HCT116 (cell line): ENCODE measurements at regions not wholly inside any gene's neighbourhood (a gene's known extent, or its start where the extent isn't known, plus 50 kb on each side); places are given as distances from the start of the nearest gene placed in this dataset.

Source experiments
- ATAC-seq: fragments of 200-7000 bp; cut with Tn5 transposase; 2 replicates; pipeline ENCODE4 v1.9.1; 2020; ENCODE audit warnings: mild to moderate bottlenecking, moderate library complexity
- BruUV-seq: library from RNA; stranded (reverse); fragments of 400-500 nt; replicated peaks from 2 replicates; lab custom pipeline; 2021; lab: Mats Ljungman, UMichigan
- CTCF ChIA-PET: fragments of 300-600 bp; sonication (Branson Sonifier 250); formaldehyde crosslinking; loops from one replicate; lab custom pipeline; 2021; ENCODE audit warnings: antibody characterized with exemption; lab: Charles Lee
- POLR2A ChIA-PET: fragments of 300-600, 350-600 bp; sonication (Branson Sonifier 250); formaldehyde crosslinking; loops from one replicate; lab custom pipeline; 2021; ENCODE audit warnings: antibody characterized with exemption; lab: Charles Lee
- RAD21 ChIA-PET, 2 experiments: fragments of 300-600 bp; sonication (Branson Sonifier 250); formaldehyde crosslinking; loops; one replicate each; lab custom pipeline; 2023; ENCODE audit warnings: low total read pairs in 2 of 2; ENCODE audit not compliant: uncharacterized antibody in 2 of 2, unreplicated experiment in 2 of 2, low non-redundant PET in 1 of 2; lab: Charles Lee
- DNase-seq: peaks from one replicate; pipeline ENCODE4 v3.0.0-alpha.2; 2010; ENCODE audit warnings: low read depth, low spot score
- H2AFZ ChIP-seq: fragments of 200-600 bp; shearing (Covaris generic), sonication (generic); 2 replicates; pipeline ENCODE4 v1.6.1; 2017; ENCODE audit warnings: low read depth, mixed run types, mixed read lengths, antibody characterized with exemption, low read length; ENCODE audit not compliant: poor library complexity, severe bottlenecking
- H3K27ac ChIP-seq: 2 replicates; pipeline ENCODE4 v1.5.1; 2012; ENCODE audit warnings: low read depth, low read length
- H3K27me3 ChIP-seq: fragments of 200-600 bp; sonication (generic); 2 replicates; pipeline ENCODE4 v1.6.1; 2016; ENCODE audit warnings: mixed run types, low read length, mixed read lengths; ENCODE audit not compliant: insufficient read depth
- H3K36me3 ChIP-seq, 2 experiments: fragments of 200-500 bp in 1 of 2; fragments of 200-600 bp in 1 of 2; sonication (Bioruptor generic) in 1 of 2; sonication (generic) in 1 of 2; 2 replicates each; pipeline versions ENCODE4 v1.5.1 to v1.6.1; 2014 to 2016; ENCODE audit warnings: low read length in 2 of 2, inconsistent platforms in 1 of 2, mixed read lengths in 1 of 2, mixed run types in 1 of 2; ENCODE audit not compliant: insufficient read depth in 2 of 2, control insufficient read depth in 1 of 2
- H3K4me1 ChIP-seq, 2 experiments: fragments of 200-600 bp in 1 of 2; sonication (generic) in 1 of 2; 2 replicates each; pipeline versions ENCODE4 v1.5.1 to v1.6.1; 2012 to 2017; ENCODE audit warnings: low read length in 2 of 2, inconsistent platforms in 1 of 2, mild to moderate bottlenecking in 1 of 2, mixed read lengths in 1 of 2, mixed run types in 1 of 2, moderate library complexity in 1 of 2; ENCODE audit not compliant: insufficient read depth in 2 of 2, control insufficient read depth in 1 of 2
- H3K4me2 ChIP-seq: fragments of 200-600 bp; sonication (generic); 2 replicates; pipeline ENCODE4 v1.6.1; 2017; ENCODE audit warnings: mixed run types, low read length, mixed read lengths
- H3K4me3 ChIP-seq, 2 experiments: fragments of 200-600 bp in 1 of 2; sonication (generic) in 1 of 2; replicated peaks in 1 of 2; 2 replicates each; pipeline ENCODE4 v1.5.1; 2011 to 2016; ENCODE audit warnings: low read length in 2 of 2, control low read depth in 1 of 2, low read depth in 1 of 2, mild to moderate bottlenecking in 1 of 2, mixed read lengths in 1 of 2, mixed run types in 1 of 2
- H3K79me2 ChIP-seq: fragments of 200-600 bp; sonication (generic); 2 replicates; pipeline ENCODE4 v1.6.1; 2017; ENCODE audit warnings: mild to moderate bottlenecking, mixed run types, low read length, moderate library complexity, mixed read lengths; ENCODE audit not compliant: insufficient read depth
- H3K9ac ChIP-seq: fragments of 200-600 bp; sonication (generic); 2 replicates; pipeline ENCODE4 v1.6.1; 2016; ENCODE audit warnings: low read length, mixed read lengths
- H3K9me2 ChIP-seq: fragments of 200-600 bp; sonication (generic), shearing (Covaris generic); 2 replicates; pipeline ENCODE4 v1.6.1; 2017; ENCODE audit warnings: mixed run types, mild to moderate bottlenecking, moderate library complexity; ENCODE audit not compliant: insufficient read depth
- H3K9me3 ChIP-seq, 2 experiments: fragments of 200-500 bp in 1 of 2; fragments of 200-600 bp in 1 of 2; sonication (Bioruptor generic) in 1 of 2; sonication (generic) in 1 of 2; 2 replicates each; pipeline ENCODE4 v1.6.1; 2014 to 2017; ENCODE audit warnings: low read length in 2 of 2, mixed read lengths in 2 of 2, inconsistent platforms in 1 of 2, low read depth in 1 of 2, mild to moderate bottlenecking in 1 of 2, mixed run types in 1 of 2, moderate library complexity in 1 of 2; ENCODE audit not compliant: control insufficient read depth in 1 of 2, insufficient read depth in 1 of 2
- H4K20me1 ChIP-seq: fragments of 200-600 bp; sonication (generic), shearing (Covaris generic); 2 replicates; pipeline ENCODE4 v1.6.1; 2017; ENCODE audit warnings: mixed run types, mild to moderate bottlenecking, moderate library complexity; ENCODE audit not compliant: insufficient read depth
- CBX3 ChIP-seq: IDR thresholded peaks from 2 replicates; pipeline ENCODE4 v1.6.1; 2012; ENCODE audit warnings: low read depth
- CEBPB ChIP-seq: IDR thresholded peaks from 2 replicates; pipeline ENCODE4 v1.6.1; 2012; ENCODE audit warnings: low read depth
- EGR1 ChIP-seq: IDR thresholded peaks from 2 replicates; pipeline ENCODE4 v1.6.1; 2012; ENCODE audit warnings: low read depth
- ELF1 ChIP-seq: IDR thresholded peaks from 2 replicates; pipeline ENCODE4 v1.6.1; 2012; ENCODE audit warnings: low read depth, borderline replicate concordance
- EZH2 ChIP-seq: fragments of 200-600 bp; sonication (generic); IDR thresholded peaks from 2 replicates; pipeline ENCODE4 v1.6.1; 2017; ENCODE audit warnings: antibody characterized with exemption, mixed run types
- JUND ChIP-seq: IDR thresholded peaks from 2 replicates; pipeline ENCODE4 v1.6.1; 2012
- POLR2A ChIP-seq: IDR thresholded peaks from 2 replicates; pipeline ENCODE4 v1.7.0; 2011; ENCODE audit warnings: borderline replicate concordance; ENCODE audit not compliant: insufficient read depth, insufficient read length; ENCODE audit errors: extremely low read depth
- SRF ChIP-seq: IDR thresholded peaks from 2 replicates; pipeline ENCODE4 v1.6.1; 2012; ENCODE audit warnings: low read depth
- YY1 ChIP-seq: IDR thresholded peaks from 2 replicates; pipeline ENCODE4 v1.6.1; 2011; ENCODE audit warnings: low read length, low read depth, moderate library complexity, mild to moderate bottlenecking; ENCODE audit not compliant: insufficient replicate concordance; ENCODE audit errors: extremely low read depth
- ZFX ChIP-seq: fragments of 450-650 bp; IDR thresholded peaks from 2 replicates; pipeline ENCODE4 v1.6.1; 2017
- ZNF274 ChIP-seq: fragments of 200-500 bp; sonication (Bioruptor generic); IDR thresholded peaks from 2 replicates; pipeline ENCODE4 v1.6.1; 2014; ENCODE audit warnings: mild to moderate bottlenecking, low read depth, low read length, inconsistent platforms
- intact Hi-C: fragments of 100-400 bp; cut with micrococcal nuclease; formaldehyde crosslinking; loops from 2 replicates; pipeline ENCODE4 v1.10.0; 2022
- TF ChIP-seq, protein P1 (sequence below): IDR thresholded peaks from 2 replicates; pipeline ENCODE4 v1.6.1; 2012; ENCODE audit warnings: low read depth
- TF ChIP-seq, protein P2 (sequence below), 3 experiments: fragments of 200-600 bp in 1 of 3; sonication (generic) in 1 of 3; IDR thresholded peaks in 2 of 3; conservative IDR thresholded peaks in 1 of 3; 2 replicates each; pipeline ENCODE4 v1.5.1; 2012 to 2017; ENCODE audit warnings: low read depth in 2 of 3, low read length in 2 of 3, antibody characterized with exemption in 1 of 3, borderline replicate concordance in 1 of 3, control low read depth in 1 of 3, mild to moderate bottlenecking in 1 of 3, mixed read lengths in 1 of 3, mixed run types in 1 of 3, moderate library complexity in 1 of 3; ENCODE audit not compliant: insufficient read depth in 1 of 3

DNA sequence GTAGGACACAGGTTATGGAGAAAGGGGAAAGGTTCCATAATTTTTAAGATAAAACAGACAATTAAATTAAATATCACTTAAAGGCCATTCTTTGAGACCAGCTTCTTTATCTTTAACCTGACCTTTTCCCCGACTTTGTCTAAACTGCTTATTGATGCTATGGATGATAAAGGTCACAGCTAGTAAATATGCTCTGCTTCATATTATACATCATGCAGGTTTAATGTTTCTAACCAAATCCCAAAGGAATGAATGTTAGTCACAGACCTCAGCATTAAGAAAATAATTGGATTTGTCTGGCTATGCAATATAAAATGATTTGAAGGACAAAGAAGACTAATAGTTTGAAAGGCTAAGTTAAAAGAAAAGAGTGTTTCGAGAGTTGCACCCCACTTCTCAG, 147.6 kb downstream of the ST8SIA4 start:
- no peak overlapping the region for H2AFZ ChIP-seq
- CTCF ChIA-PET: no interaction called here
- H3K9me2 ChIP-seq: no peaks in the 10 kb centered on the region
- H3K4me1 ChIP-seq: no peaks in the 10 kb centered on the region
- RAD21 ChIA-PET: no interaction called here
- H4K20me1 ChIP-seq: no peaks in the 10 kb centered on the region
- H3K27me3 ChIP-seq: no peaks in the 10 kb centered on the region
- POLR2A ChIA-PET: no interaction called here
- H3K27ac ChIP-seq: no peak overlapping the region
- intact Hi-C loops: no loop called here
- TF ChIP-seq ZFX: no peak
- TF ChIP-seq YY1: no peak
- TF ChIP-seq EGR1: no peak
- TF ChIP-seq, protein P1, sequence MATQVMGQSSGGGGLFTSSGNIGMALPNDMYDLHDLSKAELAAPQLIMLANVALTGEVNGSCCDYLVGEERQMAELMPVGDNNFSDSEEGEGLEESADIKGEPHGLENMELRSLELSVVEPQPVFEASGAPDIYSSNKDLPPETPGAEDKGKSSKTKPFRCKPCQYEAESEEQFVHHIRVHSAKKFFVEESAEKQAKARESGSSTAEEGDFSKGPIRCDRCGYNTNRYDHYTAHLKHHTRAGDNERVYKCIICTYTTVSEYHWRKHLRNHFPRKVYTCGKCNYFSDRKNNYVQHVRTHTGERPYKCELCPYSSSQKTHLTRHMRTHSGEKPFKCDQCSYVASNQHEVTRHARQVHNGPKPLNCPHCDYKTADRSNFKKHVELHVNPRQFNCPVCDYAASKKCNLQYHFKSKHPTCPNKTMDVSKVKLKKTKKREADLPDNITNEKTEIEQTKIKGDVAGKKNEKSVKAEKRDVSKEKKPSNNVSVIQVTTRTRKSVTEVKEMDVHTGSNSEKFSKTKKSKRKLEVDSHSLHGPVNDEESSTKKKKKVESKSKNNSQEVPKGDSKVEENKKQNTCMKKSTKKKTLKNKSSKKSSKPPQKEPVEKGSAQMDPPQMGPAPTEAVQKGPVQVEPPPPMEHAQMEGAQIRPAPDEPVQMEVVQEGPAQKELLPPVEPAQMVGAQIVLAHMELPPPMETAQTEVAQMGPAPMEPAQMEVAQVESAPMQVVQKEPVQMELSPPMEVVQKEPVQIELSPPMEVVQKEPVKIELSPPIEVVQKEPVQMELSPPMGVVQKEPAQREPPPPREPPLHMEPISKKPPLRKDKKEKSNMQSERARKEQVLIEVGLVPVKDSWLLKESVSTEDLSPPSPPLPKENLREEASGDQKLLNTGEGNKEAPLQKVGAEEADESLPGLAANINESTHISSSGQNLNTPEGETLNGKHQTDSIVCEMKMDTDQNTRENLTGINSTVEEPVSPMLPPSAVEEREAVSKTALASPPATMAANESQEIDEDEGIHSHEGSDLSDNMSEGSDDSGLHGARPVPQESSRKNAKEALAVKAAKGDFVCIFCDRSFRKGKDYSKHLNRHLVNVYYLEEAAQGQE: no peak
- no peak for TF ChIP-seq JUND
- TF ChIP-seq, protein P2, sequence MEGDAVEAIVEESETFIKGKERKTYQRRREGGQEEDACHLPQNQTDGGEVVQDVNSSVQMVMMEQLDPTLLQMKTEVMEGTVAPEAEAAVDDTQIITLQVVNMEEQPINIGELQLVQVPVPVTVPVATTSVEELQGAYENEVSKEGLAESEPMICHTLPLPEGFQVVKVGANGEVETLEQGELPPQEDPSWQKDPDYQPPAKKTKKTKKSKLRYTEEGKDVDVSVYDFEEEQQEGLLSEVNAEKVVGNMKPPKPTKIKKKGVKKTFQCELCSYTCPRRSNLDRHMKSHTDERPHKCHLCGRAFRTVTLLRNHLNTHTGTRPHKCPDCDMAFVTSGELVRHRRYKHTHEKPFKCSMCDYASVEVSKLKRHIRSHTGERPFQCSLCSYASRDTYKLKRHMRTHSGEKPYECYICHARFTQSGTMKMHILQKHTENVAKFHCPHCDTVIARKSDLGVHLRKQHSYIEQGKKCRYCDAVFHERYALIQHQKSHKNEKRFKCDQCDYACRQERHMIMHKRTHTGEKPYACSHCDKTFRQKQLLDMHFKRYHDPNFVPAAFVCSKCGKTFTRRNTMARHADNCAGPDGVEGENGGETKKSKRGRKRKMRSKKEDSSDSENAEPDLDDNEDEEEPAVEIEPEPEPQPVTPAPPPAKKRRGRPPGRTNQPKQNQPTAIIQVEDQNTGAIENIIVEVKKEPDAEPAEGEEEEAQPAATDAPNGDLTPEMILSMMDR (IDR thresholded peaks at IDR 0.05 in 2 of 3, conservative IDR thresholded peaks at IDR 0.05 in 1 of 3; ENCODE audit: borderline replicate concordance in 1 of 3, insufficient read depth in 1 of 3, low read depth in 2 of 3, low read length in 2 of 3): no peak
- no peak for TF ChIP-seq CEBPB
- no peak for TF ChIP-seq CBX3
- no peak for TF ChIP-seq POLR2A
- TF ChIP-seq EZH2: no peak
- no peak for TF ChIP-seq SRF
- no peak for TF ChIP-seq ZNF274
- TF ChIP-seq ELF1: no peak
- TF ChIP-seq, all 23 proteins: peak for 0
- Histone ChIP-seq H3K36me3 (no peaks in the 10 kb centered on the region), H3K79me2 (no peaks in the 10 kb centered on the region), H3K4me3 (no peak overlapping the region), H3K4me2 (no peak overlapping the region), H3K9ac (no peak overlapping the region), H3K9me3 (no peaks in the 10 kb centered on the region)
- ATAC-seq: no peak
- DNase-seq: no peak
- no TSS peak for BruUV-seq
